ENCODE measurements at regions not wholly inside any gene's neighbourhood (a gene's known extent, or its start where the extent isn't known, plus 50 kb on each side); places are given as distances from the start of the nearest gene placed in this dataset.
"Not testable (repeated sequence)": the region's sequence is repeated elsewhere in the genome, so short reads cannot be mapped to it uniquely, and the experiment has no call there.

GRCh38 chr18:38847326-38847725 lies 1281.7 kb upstream of the CELF4 start:
- H3K27ac Mint-ChIP-seq: no peak overlapping the region
- H3K36me3 Mint-ChIP-seq: no peaks in the 10 kb centered on the region
- ATAC-seq (no peak), DNase-seq (ENCODE audit: low spot score in 2 of 2) (no peak)
- H3K9me3 Mint-ChIP-seq: peaks cover 4 to 15% of the 10 kb centered on the region in 2 donors

- Mint-ChIP-seq H3K9me3 (peaks cover 4 to 14% of the 10 kb centered on the region in 2 donors), H3K36me3 (no peaks in the 10 kb centered on the region), H3K27ac (no peak overlapping the region)
- DNase-seq (ENCODE audit: low spot score in 2 of 2): no peak
- no peak for ATAC-seq
Measured at GRCh38 chr18:38843291-38843690, 1277.7 kb upstream of the CELF4 start.

- no peak for DNase-seq (ENCODE audit: low spot score in 2 of 2)
- no peak overlapping the region for H3K27ac Mint-ChIP-seq
- no peaks in the 10 kb centered on the region for H3K36me3 Mint-ChIP-seq
- ATAC-seq: no peak
- peaks cover 0 to 5% of the 10 kb centered on the region in 2 donors for H3K9me3 Mint-ChIP-seq
Measured at GRCh38 chr18:38826247-38826646, 1260.6 kb upstream of the CELF4 start.

- no peak for ATAC-seq
- no peak for DNase-seq (ENCODE audit: low spot score in 2 of 2)
- Mint-ChIP-seq H3K36me3 (no peaks in the 10 kb centered on the region), H3K27ac (no peak overlapping the region), H3K9me3 (peaks cover 0 to 8% of the 10 kb centered on the region in 2 donors)
Measured at GRCh38 chr18:38811209-38811608, 1245.6 kb upstream of the CELF4 start.

- Mint-ChIP-seq H3K9me3 (peaks cover 0 to 8% of the 10 kb centered on the region in 2 donors), H3K36me3 (no peaks in the 10 kb centered on the region), H3K27ac (no peak overlapping the region)
- ATAC-seq (no peak), DNase-seq (ENCODE audit: low spot score in 2 of 2) (no peak)
Measured at GRCh38 chr18:38810789-38811188, 1245.2 kb upstream of the CELF4 start.

- H3K9me3 Mint-ChIP-seq: peaks cover 7 to 12% of the 10 kb centered on the region in 2 donors
- no peak overlapping the region for H3K27ac Mint-ChIP-seq
- H3K36me3 Mint-ChIP-seq: no peaks in the 10 kb centered on the region
- ATAC-seq: no peak
- no peak for DNase-seq (ENCODE audit: low spot score in 2 of 2)
Measured at GRCh38 chr18:38807915-38808314, 1242.3 kb upstream of the CELF4 start.

GRCh38 chr18:38805256-38805655 lies 1239.7 kb upstream of the CELF4 start:
- no peak for DNase-seq (ENCODE audit: low spot score in 2 of 2)
- H3K9me3 Mint-ChIP-seq: peaks cover 17 to 18% of the 10 kb centered on the region in 2 donors
- ATAC-seq: no peak
- H3K36me3 Mint-ChIP-seq: no peaks in the 10 kb centered on the region
- H3K27ac Mint-ChIP-seq: no peak overlapping the region

GRCh38 chr18:38801640-38802039 lies 1236.0 kb upstream of the CELF4 start:
- no peak overlapping the region for H3K27ac Mint-ChIP-seq
- no peak for DNase-seq (ENCODE audit: low spot score in 2 of 2)
- H3K36me3 Mint-ChIP-seq: no peaks in the 10 kb centered on the region
- no peak for ATAC-seq
- peaks cover 17 to 30% of the 10 kb centered on the region in 2 donors for H3K9me3 Mint-ChIP-seq

GRCh38 chr18:38796762-38797161 lies 1231.2 kb upstream of the CELF4 start:
- H3K36me3 Mint-ChIP-seq: no peaks in the 10 kb centered on the region
- no peak overlapping the region for H3K27ac Mint-ChIP-seq
- DNase-seq (ENCODE audit: low spot score in 2 of 2) (no peak), ATAC-seq (no peak)
- H3K9me3 Mint-ChIP-seq: peaks cover 9 to 21% of the 10 kb centered on the region in 2 donors

GRCh38 chr18:38792731-38793130 lies 1227.1 kb upstream of the CELF4 start:
- no peaks in the 10 kb centered on the region for H3K36me3 Mint-ChIP-seq
- ATAC-seq: no peak

GRCh38 chr18:38790786-38791185 lies 1225.2 kb upstream of the CELF4 start:
- DNase-seq (ENCODE audit: low spot score in 2 of 2) (no peak), ATAC-seq (no peak)
- Mint-ChIP-seq H3K9me3 (peaks cover 0 to 7% of the 10 kb centered on the region in 2 donors), H3K36me3 (no peaks in the 10 kb centered on the region), H3K27ac (no peak overlapping the region)

More at GRCh38 chr18:38792731-38793130, 1227.1 kb upstream of the CELF4 start:
- DNase-seq (ENCODE audit: low spot score in 2 of 2): no peak
- peaks cover 2 to 7% of the 10 kb centered on the region in 2 donors for H3K9me3 Mint-ChIP-seq
- no peak overlapping the region for H3K27ac Mint-ChIP-seq

GRCh38 chr18:38790303-38790702 lies 1224.7 kb upstream of the CELF4 start:
- H3K36me3 Mint-ChIP-seq: no peaks in the 10 kb centered on the region
- no peak overlapping the region for H3K27ac Mint-ChIP-seq
- DNase-seq (ENCODE audit: low spot score in 2 of 2) (no peak), ATAC-seq (no peak)
- peaks cover 0 to 7% of the 10 kb centered on the region in 2 donors for H3K9me3 Mint-ChIP-seq

GRCh38 chr18:38789141-38789540 lies 1223.5 kb upstream of the CELF4 start:
- ATAC-seq (no peak), DNase-seq (ENCODE audit: low spot score in 2 of 2) (no peak)
- Mint-ChIP-seq H3K9me3 (peaks cover 0 to 7% of the 10 kb centered on the region in 2 donors), H3K36me3 (no peaks in the 10 kb centered on the region), H3K27ac (no peak overlapping the region)

- peaks cover 0 to 3% of the 10 kb centered on the region in 2 donors for H3K9me3 Mint-ChIP-seq
- ATAC-seq (no peak), DNase-seq (ENCODE audit: low spot score in 2 of 2) (no peak)
- H3K36me3 Mint-ChIP-seq: no peaks in the 10 kb centered on the region
- H3K27ac Mint-ChIP-seq: no peak overlapping the region
Measured at GRCh38 chr18:38786906-38787305, 1221.3 kb upstream of the CELF4 start.

- DNase-seq (ENCODE audit: low spot score in 2 of 2); H3K36me3 Mint-ChIP-seq; H3K27ac Mint-ChIP-seq: not testable (repeated sequence)
- H3K9me3 Mint-ChIP-seq: peaks cover 21 to 28% of the 10 kb centered on the region in 2 donors
- peak; percentile 38 to 66 for ATAC-seq
Measured at GRCh38 chr18:38771620-38772019, 1206.0 kb upstream of the CELF4 start.

- H3K36me3 Mint-ChIP-seq: no peaks in the 10 kb centered on the region
- DNase-seq (ENCODE audit: low spot score in 2 of 2): no peak
- no peak for ATAC-seq
- no peak overlapping the region for H3K27ac Mint-ChIP-seq
- peaks cover 20 to 30% of the 10 kb centered on the region in 2 donors for H3K9me3 Mint-ChIP-seq
Measured at GRCh38 chr18:38768504-38768903, 1202.9 kb upstream of the CELF4 start.

GRCh38 chr18:38759457-38759856 lies 1193.9 kb upstream of the CELF4 start:
- peaks cover 8 to 11% of the 10 kb centered on the region in 2 donors for H3K9me3 Mint-ChIP-seq
- no peaks in the 10 kb centered on the region for H3K36me3 Mint-ChIP-seq
- DNase-seq (ENCODE audit: low spot score in 2 of 2): no peak
- H3K27ac Mint-ChIP-seq: no peak overlapping the region
- no peak for ATAC-seq

GRCh38 chr18:38756436-38756835 lies 1190.8 kb upstream of the CELF4 start:
- peaks cover 0 to 4% of the 10 kb centered on the region in 2 donors for H3K36me3 Mint-ChIP-seq
- H3K27ac Mint-ChIP-seq: no peak overlapping the region
- DNase-seq (ENCODE audit: low spot score in 2 of 2) (no peak), ATAC-seq (no peak)
- peaks cover 4 to 15% of the 10 kb centered on the region in 2 donors for H3K9me3 Mint-ChIP-seq

- DNase-seq (ENCODE audit: low spot score in 2 of 2) (no peak), ATAC-seq (peak; percentile 37 to 77)
- peaks cover 5 to 11% of the 10 kb centered on the region in 2 donors for H3K9me3 Mint-ChIP-seq
- no peak overlapping the region for H3K27ac Mint-ChIP-seq
- H3K36me3 Mint-ChIP-seq: peaks cover 0 to 4% of the 10 kb centered on the region in 2 donors
Measured at GRCh38 chr18:38752430-38752829, 1186.8 kb upstream of the CELF4 start.

Measured in activated naive CD4-positive, alpha-beta T cell treated with anti-CD3 and anti-CD28 coated beads, Interleukin-2, amount 50 U/mL, for 72 hours (primary cell).